Hepatocyte (in vitro differentiated cells): ENCODE measurements at regions not wholly inside any gene's neighbourhood (a gene's known extent, or its start where the extent isn't known, plus 50 kb on each side); places are given as distances from the start of the nearest gene placed in this dataset.

Experiments
- EZH2 ChIP-seq: fragments of 200-600 bp; sonication (generic); IDR thresholded peaks from 2 replicates; pipeline ENCODE4 v1.6.1; 2016; ENCODE audit warnings: antibody characterized with exemption, mild to moderate bottlenecking, borderline replicate concordance
- TF ChIP-seq, protein P1 (sequence below): fragments of 200-600 bp; sonication (generic); IDR thresholded peaks from 2 replicates; pipeline ENCODE4 v1.5.1; 2016; ENCODE audit warnings: antibody characterized with exemption, mild to moderate bottlenecking; ENCODE audit not compliant: poor library complexity

DNA sequence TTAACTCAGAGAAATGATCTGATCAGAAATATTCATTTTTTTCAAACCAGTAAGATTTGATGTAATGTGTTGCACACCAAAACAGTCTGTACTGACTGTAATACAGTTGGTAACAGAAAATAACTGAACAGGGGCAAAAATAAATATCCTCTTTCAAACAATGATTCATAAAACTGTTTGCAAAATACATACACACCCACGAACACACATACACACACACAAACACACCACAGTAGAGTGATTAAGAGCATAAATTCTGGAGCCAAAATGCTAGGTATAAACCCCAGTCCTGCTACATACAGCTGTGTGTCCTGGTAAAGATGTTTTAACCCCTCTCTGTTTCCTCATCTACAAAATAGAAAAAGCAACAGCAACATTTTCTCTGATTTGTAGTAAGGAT, 376.6 kb downstream of the PDGFC start:
- TF ChIP-seq, protein P1, sequence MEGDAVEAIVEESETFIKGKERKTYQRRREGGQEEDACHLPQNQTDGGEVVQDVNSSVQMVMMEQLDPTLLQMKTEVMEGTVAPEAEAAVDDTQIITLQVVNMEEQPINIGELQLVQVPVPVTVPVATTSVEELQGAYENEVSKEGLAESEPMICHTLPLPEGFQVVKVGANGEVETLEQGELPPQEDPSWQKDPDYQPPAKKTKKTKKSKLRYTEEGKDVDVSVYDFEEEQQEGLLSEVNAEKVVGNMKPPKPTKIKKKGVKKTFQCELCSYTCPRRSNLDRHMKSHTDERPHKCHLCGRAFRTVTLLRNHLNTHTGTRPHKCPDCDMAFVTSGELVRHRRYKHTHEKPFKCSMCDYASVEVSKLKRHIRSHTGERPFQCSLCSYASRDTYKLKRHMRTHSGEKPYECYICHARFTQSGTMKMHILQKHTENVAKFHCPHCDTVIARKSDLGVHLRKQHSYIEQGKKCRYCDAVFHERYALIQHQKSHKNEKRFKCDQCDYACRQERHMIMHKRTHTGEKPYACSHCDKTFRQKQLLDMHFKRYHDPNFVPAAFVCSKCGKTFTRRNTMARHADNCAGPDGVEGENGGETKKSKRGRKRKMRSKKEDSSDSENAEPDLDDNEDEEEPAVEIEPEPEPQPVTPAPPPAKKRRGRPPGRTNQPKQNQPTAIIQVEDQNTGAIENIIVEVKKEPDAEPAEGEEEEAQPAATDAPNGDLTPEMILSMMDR: no peak
- no peak for TF ChIP-seq EZH2
